HUES6 (cell line): ENCODE measurements at regions not wholly inside any gene's neighbourhood (a gene's known extent, or its start where the extent isn't known, plus 50 kb on each side); places are given as distances from the start of the nearest gene placed in this dataset.

Experiments
- H3K27ac ChIP-seq: 2 replicates; pipeline ENCODE4 v1.7.0; 2013; ENCODE audit warnings: low read depth, mild to moderate bottlenecking, low read length, inconsistent platforms
- H3K27me3 ChIP-seq: 2 replicates; pipeline ENCODE4 v1.6.1; 2013; ENCODE audit warnings: low read length; ENCODE audit not compliant: control insufficient read depth, insufficient read depth
- H3K36me3 ChIP-seq: 2 replicates; pipeline ENCODE4 v1.6.1; 2013; ENCODE audit warnings: low read length; ENCODE audit not compliant: control insufficient read depth, insufficient read depth
- H3K4me1 ChIP-seq: 2 replicates; pipeline ENCODE4 v1.6.1; 2013; ENCODE audit warnings: low read length; ENCODE audit not compliant: control insufficient read depth, insufficient read depth
- H3K4me3 ChIP-seq: 2 replicates; pipeline ENCODE4 v1.5.1; 2013; ENCODE audit warnings: low read depth, low read length
- H3K9ac ChIP-seq: one replicate; pipeline ENCODE4 v1.6.1; 2013; ENCODE audit warnings: mild to moderate bottlenecking, low read length
- H3K9me3 ChIP-seq: 2 replicates; pipeline ENCODE4 v1.6.1; 2013; ENCODE audit warnings: low read depth, low read length; ENCODE audit not compliant: control insufficient read depth, insufficient read depth

DNA sequence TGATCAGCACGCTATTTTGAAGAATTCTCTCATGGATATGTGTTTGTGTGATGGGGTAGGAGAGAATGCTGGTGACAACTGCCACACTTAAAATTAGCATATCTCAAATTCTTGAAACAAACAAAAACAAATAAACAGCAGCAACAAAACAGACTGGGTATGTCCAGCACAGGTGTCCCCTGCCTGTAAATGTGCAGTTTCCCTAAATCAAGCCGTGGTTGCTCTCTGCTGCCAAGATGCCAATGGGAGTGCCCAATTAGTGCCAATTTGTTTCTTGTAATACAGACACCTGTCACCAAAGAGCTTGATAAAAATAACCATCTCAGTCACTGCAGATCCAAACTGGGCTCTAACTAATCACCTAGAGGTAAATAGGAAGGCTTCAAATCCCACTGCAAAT lies 144.2 kb upstream of the SMARCA2 start:
- H3K4me3 ChIP-seq, result no peak overlapping the region
- H3K27ac ChIP-seq, result no peak overlapping the region
- no peaks in the 10 kb centered on the region; the same call in 1 of the 2 replicates for H3K27me3 ChIP-seq
- H3K4me1 ChIP-seq, result peaks cover 8% of the 10 kb centered on the region; the same call in 1 of the 2 replicates
- no peaks in the 10 kb centered on the region for H3K36me3 ChIP-seq
- no peaks in the 10 kb centered on the region for H3K9me3 ChIP-seq
- no peak overlapping the region for H3K9ac ChIP-seq

DNA sequence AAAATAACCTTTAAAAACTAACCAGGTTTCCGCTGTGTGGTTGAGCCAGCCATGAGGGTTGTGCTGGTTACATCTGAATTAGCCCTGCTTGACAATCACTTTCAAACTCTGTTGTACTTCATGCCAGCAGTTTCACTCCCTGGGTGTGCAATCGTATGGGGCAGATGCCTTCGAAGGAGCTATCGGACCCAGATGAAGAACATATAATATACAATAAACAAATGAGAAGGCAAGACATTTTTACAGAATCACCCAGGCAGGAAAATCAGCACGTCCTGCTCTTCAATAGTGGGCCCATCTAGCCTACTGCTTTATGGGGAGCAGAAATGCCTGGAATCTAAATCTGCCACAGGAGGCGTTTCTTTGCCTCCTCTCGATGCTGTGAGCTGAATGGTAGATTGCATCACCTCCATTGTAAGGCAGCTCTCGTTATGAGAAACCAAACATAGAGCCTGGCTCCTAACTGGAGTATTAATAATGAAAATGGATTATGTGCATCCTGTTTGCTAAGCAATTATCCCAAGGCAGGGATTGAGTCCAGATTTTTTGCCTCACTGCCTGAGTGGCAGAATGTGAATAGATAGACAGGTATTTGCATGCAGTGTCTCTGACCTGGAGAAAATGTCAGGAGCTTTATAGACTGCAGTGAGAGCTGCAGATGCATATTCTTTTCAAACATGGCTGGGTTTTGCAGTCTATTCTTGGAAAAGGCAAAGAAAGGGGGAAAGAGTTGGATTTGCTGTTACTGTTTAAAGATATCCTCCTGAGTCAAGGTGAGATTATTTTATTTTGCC lies 143.3 kb upstream of the SMARCA2 start:
- Histone ChIP-seq H3K27me3 (no peaks in the 10 kb centered on the region; the same call in 1 of the 2 replicates), H3K36me3 (no peaks in the 10 kb centered on the region), H3K4me1 (peaks cover 8% of the 10 kb centered on the region; the same call in 1 of the 2 replicates), H3K9me3 (no peaks in the 10 kb centered on the region), H3K9ac (no peak overlapping the region), H3K4me3 (no peak overlapping the region), H3K27ac (no peak overlapping the region)

DNA sequence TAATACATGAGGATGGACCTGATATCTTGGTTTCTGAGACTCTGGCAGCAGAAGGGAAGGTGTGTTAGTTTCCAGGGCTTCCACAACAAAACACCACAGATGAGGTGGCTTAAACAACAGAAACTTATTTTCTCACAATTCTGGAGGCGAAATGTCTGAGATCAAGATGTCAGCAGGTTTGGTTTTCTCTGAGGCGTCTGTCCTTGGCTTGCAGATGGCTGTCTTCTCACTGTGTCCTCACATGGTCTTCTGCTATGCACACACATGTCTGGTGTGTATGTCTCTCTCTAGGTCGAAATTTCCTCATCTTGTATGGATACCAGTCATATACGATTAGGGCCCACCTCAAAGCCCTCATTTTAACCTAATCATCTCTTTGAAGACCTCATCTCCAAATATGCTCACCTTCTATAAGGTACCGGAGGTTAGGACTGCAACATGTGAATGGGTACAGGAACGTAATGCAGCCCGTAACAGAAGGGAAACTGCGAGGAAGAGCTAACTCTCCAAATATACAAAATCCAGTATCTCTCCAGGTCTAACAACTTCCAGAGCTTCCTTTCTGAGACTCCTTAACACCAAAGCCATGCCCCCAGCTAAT lies 139.8 kb upstream of the SMARCA2 start:
- Histone ChIP-seq H3K4me1 (peaks cover 8% of the 10 kb centered on the region; the same call in 1 of the 2 replicates), H3K4me3 (no peak overlapping the region), H3K27ac (no peak overlapping the region), H3K9me3 (no peaks in the 10 kb centered on the region), H3K9ac (no peak overlapping the region), H3K27me3 (no peaks in the 10 kb centered on the region), H3K36me3 (no peaks in the 10 kb centered on the region)

DNA sequence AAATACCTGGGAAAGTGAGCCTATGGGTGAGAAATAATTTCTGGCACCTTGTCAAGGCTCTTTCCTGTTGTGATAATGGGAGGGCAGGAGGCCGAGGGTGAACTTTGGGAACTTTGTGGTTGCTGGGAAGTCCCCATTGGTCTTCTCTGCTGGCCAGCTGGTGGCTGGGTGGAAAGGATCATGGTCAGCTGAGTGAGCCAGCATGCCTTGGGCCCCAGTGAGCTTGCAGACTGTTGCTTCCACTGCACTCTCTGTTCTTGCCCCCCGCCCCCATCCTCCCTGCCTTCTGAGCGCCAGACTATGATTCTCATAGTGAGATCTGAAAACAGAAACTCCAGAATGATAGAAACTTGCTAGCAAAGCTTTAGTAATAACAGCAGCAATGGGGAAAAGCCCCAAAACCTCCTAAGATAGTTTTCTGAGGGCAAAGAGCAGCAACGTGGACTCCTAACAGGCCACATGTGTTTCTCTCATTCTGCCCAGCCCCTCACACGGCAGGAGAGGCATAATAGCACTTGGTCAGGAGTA lies 139.2 kb upstream of the SMARCA2 start:
- no peak overlapping the region for H3K4me3 ChIP-seq
- H3K27me3 ChIP-seq, result no peaks in the 10 kb centered on the region
- H3K36me3 ChIP-seq, result no peaks in the 10 kb centered on the region
- no peak overlapping the region for H3K27ac ChIP-seq
- no peaks in the 10 kb centered on the region for H3K9me3 ChIP-seq
- H3K4me1 ChIP-seq, result peaks cover 8% of the 10 kb centered on the region; the same call in 1 of the 2 replicates
- no peak overlapping the region for H3K9ac ChIP-seq

DNA sequence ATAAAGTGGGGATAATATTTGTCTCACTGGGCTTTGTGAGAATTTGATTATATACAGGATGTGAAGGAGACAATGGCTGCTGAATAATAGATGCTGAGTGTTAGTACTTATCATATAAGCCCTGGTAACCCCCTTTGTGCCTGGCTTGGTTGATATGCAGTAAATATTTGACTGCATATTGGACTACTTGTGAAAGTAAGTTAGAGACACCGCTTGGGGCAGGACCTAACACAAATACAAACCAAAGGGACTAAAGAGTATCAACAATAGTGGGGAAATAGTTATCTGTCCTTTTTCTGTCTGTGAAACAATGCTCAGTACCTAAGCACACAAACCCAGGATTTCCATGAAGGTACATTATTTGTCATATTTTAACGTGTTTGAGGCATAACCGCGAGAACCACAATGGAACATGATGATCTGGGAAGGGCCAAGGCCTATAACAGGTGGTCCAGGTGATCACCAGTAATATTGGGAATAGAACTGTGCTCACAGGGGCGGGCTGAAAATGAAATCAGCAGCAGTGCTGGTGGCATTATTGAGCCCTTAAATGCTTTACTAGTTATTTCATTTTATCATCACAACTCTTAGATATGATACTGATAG lies 138.2 kb upstream of the SMARCA2 start:
- no peaks in the 10 kb centered on the region for H3K9me3 ChIP-seq
- no peak overlapping the region for H3K9ac ChIP-seq
- H3K4me3 ChIP-seq, result no peak overlapping the region
- no peaks in the 10 kb centered on the region for H3K36me3 ChIP-seq
- no peaks in the 10 kb centered on the region for H3K27me3 ChIP-seq
- H3K4me1 ChIP-seq, result peaks cover 3% of the 10 kb centered on the region; the same call in 1 of the 2 replicates
- H3K27ac ChIP-seq, result no peak overlapping the region

DNA sequence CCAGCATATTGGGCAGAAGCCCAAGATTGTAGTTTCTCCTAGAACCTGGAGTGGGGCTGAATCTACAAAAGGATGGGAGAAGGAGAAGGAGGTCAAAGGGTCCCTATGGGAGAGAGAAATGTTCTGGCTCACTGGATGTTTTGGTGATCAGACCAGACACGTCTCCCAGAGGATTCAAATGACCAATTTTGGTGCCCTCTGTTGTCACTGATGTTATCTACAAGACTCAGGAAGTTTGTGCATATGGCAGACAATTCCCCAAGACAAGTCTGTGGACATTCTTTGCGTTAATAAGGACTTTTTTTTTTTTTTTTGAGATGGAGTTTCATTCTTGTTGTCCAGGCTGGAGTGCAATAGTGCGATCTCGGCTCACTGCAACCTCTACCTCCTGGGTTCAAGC lies 137.2 kb upstream of the SMARCA2 start:
- Histone ChIP-seq H3K9me3 (no peaks in the 10 kb centered on the region), H3K27ac (no peak overlapping the region), H3K36me3 (no peaks in the 10 kb centered on the region), H3K27me3 (no peaks in the 10 kb centered on the region), H3K4me3 (no peak overlapping the region), H3K9ac (no peak overlapping the region), H3K4me1 (no peaks in the 10 kb centered on the region)

DNA sequence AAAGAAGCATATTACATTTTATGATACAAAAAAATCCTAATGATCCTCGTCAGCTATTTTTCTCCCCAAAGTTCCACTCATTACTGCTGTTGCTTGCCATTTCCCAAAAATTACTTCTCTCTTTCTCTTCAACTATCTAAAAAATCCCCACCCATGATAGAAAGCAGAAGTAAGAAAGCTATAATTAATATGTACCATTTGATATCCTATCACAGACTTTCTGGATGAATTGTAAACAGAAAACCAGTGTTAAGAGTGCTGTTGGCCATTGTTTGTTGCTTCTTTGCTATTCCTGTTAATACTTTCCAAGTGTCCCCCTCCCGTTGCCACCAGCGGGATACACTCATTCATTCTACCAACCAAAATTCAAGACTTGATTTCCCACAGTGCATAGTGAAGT lies 136.3 kb upstream of the SMARCA2 start:
- Histone ChIP-seq H3K9me3 (no peaks in the 10 kb centered on the region), H3K4me3 (no peak overlapping the region), H3K27me3 (no peaks in the 10 kb centered on the region), H3K36me3 (no peaks in the 10 kb centered on the region), H3K9ac (no peak overlapping the region), H3K4me1 (no peaks in the 10 kb centered on the region), H3K27ac (no peak overlapping the region)

DNA sequence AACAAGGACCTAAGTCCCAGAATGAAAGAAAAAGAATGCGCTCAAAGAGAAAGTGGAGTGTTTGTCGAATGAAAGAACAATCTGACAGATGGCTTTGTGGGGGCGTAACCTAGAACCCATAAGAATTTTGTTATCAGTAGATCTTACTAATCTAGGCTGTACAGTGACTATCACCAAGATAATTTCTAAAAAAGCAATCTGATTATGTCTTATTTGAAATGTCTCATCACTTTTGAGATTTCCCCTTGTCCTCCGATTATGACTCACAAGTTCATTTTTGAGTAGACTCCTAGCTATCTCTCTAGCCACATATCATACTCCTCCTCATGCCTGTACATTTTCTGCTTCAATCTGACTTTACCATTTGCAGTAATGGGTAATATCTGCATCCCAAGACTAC lies 135.6 kb upstream of the SMARCA2 start:
- H3K36me3 ChIP-seq, result no peaks in the 10 kb centered on the region
- H3K27me3 ChIP-seq, result no peaks in the 10 kb centered on the region
- H3K27ac ChIP-seq, result no peak overlapping the region
- no peaks in the 10 kb centered on the region for H3K9me3 ChIP-seq
- H3K4me1 ChIP-seq, result no peaks in the 10 kb centered on the region
- H3K4me3 ChIP-seq, result no peak overlapping the region
- H3K9ac ChIP-seq, result no peak overlapping the region

DNA sequence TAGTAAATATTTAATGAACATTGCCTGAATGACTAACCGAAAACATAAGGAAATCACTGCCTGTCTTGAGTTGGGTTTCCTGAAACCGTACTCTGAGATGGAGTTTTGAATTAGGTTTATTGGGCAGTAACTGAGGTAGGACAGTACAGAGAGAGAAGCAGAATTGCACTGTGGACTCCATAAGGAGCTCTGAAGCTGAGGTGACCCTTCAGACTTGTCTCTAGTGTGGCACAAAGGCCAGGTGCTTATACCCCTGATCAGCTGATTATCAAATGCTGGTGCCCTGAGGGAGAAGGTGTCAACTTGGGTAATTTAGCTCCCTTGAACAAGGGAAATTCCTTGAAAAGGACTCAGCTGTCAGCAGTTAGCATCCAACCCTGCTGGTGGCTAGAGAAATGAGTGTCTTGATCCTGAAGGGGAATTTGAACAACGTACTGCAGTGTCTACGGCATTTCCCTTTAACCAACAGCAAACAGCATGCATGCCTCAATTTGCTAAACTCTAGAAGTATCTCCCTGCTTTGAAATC lies 135.0 kb upstream of the SMARCA2 start:
- H3K9me3 ChIP-seq, result no peaks in the 10 kb centered on the region
- H3K4me1 ChIP-seq, result no peaks in the 10 kb centered on the region
- H3K27ac ChIP-seq, result no peak overlapping the region
- no peaks in the 10 kb centered on the region for H3K36me3 ChIP-seq
- no peak overlapping the region for H3K4me3 ChIP-seq
- no peaks in the 10 kb centered on the region for H3K27me3 ChIP-seq
- H3K9ac ChIP-seq, result no peak overlapping the region

DNA sequence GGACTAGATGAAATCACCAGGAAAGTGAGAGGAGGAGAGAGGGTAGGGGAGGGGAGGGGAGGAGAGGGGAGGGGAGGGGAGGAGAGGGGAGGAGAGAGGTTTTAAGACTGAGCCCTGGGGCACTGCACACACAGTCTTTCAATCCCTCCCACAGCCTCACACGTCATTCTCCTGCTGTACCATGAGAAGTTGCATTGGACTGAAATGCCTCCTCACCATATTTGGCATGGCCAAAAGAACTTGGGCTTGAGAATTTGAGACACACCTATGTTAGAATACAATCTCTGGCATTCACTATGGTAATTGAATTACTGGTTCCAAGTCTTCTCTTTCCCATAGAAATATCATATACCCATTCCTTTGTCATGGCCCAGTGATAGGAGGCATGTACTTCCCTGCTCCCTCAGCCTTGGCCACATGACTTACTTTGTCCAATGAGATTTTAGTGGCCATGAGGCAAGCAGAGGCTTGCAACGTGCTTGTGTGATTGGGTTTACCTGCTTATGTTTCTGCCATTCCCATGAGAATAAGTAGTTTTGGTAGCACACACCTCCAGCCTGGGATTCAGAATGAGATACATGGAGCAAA lies 133.3 kb upstream of the SMARCA2 start:
- no peaks in the 10 kb centered on the region for H3K36me3 ChIP-seq
- no peak overlapping the region for H3K9ac ChIP-seq
- no peaks in the 10 kb centered on the region for H3K9me3 ChIP-seq
- no peaks in the 10 kb centered on the region for H3K4me1 ChIP-seq
- H3K4me3 ChIP-seq, result no peak overlapping the region
- no peaks in the 10 kb centered on the region for H3K27me3 ChIP-seq
- no peak overlapping the region for H3K27ac ChIP-seq
